ENCODE measurements at regions not wholly inside any gene's neighbourhood (a gene's known extent, or its start where the extent isn't known, plus 50 kb on each side); places are given as distances from the start of the nearest gene placed in this dataset.
"Not testable (repeated sequence)": the region's sequence is repeated elsewhere in the genome, so short reads cannot be mapped to it uniquely, and the experiment has no call there.

DNA sequence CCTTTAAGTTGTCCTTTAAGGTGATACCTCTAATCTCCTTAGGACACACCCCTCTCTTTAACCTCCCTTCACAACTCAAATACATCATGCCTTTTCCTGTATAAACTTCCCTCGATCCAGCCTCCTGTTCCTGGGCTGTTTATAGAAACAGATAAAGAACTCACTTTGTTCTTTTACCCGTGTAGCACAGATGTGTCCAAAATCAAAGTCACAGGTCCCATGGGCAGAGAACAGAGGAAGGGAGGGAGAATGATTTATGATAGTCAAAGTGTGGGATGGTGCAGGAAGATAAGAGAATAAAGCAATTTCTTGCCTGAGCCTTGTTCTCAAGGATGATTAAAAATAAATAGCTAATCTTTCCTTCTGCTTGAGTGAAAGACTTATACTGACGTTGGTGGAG is 50.3 kb upstream of the CABCOCO1 start:
- in situ Hi-C loops (cut with HindIII; ENCODE audit: low pct_ligation_motif_present, low pct_unique_long_range_greater_than_20kb, low sequenced_read_pairs), result no loop called here
- DNase-seq, result no peak

DNA sequence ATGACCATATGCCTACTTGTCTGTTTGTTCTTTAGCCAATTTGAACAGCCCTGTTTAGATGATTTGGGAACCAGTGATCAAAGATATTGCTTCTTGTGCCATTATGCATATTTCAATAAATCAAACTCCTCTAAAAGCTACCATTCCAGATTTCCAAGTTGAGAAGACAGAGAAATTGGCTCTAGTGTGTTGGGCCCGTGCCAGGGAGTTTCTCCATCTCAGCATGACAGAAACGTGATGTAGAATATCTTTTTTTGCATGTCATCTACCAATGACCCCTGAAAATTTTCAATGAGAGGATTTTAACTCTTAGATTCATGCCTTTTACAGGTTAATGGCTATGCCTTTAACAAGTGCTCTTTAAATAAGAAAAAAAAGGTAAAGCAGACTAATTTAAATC is 50.7 kb upstream of the CABCOCO1 start:
- DNase-seq, result no peak
- in situ Hi-C loops (cut with HindIII; ENCODE audit: low pct_ligation_motif_present, low pct_unique_long_range_greater_than_20kb, low sequenced_read_pairs), result no loop called here

DNA sequence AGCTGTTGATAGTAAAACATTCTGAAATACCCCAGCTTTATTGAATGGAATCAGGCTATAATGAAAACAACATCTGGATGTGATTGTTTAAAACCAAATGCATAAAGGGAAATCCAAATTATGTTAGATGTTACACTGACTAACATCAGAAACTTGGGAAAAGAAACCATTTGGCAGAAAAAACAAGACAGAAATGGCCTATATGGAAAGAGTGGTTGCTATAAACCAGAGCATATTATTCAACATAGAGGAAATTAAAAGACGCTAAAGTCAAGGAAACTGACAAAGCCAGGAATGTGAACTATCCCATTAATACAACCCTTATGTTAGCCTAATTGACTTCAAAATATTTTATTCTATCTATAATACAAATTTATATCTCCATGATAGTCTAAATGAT is 53.0 kb upstream of the CABCOCO1 start:
- in situ Hi-C loops (cut with HindIII; ENCODE audit: low pct_ligation_motif_present, low pct_unique_long_range_greater_than_20kb, low sequenced_read_pairs), result no loop called here
- DNase-seq, result no peak

DNA sequence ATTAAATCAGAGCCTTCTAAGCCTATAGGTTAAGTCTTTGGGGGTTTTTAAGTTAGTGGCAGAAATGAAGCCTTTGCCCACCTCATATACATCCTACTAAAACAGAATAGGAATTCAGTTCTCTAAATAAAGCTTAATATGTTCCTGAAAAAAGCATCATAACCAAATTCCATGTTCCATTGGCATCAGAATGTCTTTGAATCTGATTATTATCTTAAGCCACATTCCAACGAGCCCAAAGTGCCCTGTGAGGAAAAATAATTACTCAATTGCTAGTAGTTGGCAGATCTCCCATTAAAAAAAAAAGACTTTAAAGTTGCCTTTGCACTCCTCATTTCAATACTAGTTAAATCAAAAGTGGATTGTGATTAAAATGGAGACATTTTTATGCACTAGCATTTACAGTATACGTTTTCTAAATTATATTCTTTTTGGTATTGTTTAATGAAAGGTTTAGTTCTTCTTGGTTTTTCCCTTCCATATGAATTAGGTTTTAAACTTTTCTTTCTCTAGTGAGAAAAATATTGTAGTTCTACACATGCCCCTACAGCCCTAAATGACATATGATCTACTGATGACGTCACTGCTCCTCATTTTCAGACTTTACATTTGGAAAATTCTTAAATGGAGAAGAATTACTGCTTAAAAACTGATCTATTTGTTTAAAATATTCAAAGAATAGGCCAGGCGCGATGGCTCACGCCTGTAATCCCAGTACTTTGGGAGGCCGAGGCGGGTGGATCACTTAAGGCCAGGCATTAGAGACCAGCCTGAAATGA is 54.3 kb upstream of the CABCOCO1 start:
- no peak for DNase-seq
- in situ Hi-C loops (cut with HindIII; ENCODE audit: low pct_ligation_motif_present, low pct_unique_long_range_greater_than_20kb, low sequenced_read_pairs), result no loop called here

DNA sequence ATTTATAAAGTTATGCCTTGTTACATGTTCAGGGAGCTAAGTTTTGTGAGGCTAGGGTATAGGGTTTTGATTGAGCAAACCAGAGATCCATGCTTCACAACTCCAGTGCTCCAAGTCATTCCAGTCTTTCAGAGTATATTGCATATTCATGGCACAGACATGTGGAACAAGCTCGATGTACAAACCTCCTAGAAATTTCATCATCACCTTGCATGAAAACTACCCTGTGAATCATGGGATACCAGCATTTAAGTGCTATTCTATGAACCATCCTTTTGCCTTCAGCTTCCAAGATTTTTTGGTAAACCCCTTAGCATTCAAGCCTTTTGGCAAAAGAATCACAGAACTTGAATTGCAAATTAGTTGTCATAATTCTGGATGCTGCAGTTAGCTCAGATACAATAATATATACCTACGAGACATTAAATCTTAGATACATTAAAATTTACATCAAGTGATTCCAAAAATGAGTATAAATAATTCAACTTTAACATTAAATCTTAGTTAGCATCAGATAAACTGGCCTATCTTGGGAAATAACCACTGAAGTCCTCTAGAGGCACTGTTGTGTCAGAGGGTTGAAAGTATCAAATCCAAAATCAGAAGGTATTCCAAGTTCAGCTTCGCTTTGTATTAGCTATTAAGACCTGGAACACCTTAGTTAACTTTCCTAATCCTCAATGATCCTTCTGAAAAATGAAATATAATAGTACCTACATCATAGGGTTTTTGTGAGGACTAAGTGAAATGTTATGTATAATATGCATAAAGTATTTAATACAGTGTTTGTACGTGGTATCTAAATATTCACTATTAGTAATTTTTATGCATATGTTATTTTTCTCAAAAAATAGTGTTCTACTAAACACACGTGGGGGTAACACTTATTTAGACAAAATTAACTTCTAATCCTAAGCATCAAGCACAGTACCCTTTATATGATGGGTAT is 55.5 kb upstream of the CABCOCO1 start:
- DNase-seq, result peak; percentile 32
- in situ Hi-C loops (cut with HindIII; ENCODE audit: low pct_ligation_motif_present, low pct_unique_long_range_greater_than_20kb, low sequenced_read_pairs), result no loop called here

DNA sequence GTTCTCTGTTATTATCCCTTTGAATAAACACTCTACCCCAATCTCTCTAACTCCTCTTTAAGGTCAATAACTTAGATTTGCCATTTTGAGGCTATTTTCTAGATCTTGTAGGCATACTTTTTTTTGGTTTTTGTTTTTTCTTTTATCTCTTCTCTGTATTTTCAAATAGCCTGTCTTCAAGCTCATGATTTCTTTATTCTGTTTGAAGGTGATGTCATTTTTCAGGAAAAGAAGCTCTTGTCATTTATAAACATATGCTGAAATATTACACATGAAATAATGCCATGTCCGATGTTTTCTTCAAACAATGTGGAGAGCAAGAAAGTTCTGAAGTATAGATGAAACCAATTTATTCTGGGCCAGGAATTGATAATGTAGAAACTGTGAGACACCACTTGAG is 57.5 kb upstream of the CABCOCO1 start:
- in situ Hi-C loops (cut with HindIII; ENCODE audit: low pct_ligation_motif_present, low pct_unique_long_range_greater_than_20kb, low sequenced_read_pairs), result no loop called here
- DNase-seq, result no peak

DNA sequence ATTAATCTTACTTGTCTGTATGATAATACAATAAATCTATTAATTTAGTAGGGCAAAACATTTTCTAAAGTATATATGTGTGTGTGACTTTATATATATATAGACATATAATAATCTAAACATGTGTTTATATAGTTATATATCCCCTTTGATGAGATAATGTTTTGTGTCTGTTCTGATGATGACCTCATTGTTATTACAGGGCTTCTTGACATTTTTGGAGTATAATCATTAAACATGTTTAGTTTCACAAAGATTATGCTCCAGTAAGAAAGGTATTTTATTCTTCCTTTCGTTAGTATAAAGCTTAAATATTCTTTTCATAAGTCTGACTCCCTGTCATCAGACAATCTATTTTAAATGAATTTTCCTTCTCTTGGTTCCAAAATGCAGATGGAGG is 62.3 kb upstream of the CABCOCO1 start:
- in situ Hi-C loops (cut with HindIII; ENCODE audit: low pct_ligation_motif_present, low pct_unique_long_range_greater_than_20kb, low sequenced_read_pairs), result no loop called here
- DNase-seq, result no peak

DNA sequence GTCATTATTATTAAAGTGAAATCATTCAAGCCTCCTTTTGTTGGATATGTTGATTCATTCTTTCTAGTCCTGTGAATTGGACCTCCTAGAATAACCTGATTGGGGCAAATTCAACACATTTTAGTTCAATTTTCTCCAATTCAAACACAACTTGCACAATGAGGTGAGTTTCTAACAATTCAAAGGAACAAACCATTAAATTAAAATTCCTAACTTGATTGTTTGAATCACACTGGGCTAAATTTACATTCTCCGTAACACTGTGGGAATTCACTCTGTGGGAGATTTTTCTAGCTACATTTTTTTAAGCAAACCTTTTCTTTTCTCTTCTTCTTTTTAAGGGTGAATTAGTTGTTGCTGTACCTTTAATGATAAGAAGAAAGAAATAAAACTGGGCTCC is 68.3 kb upstream of the CABCOCO1 start:
- DNase-seq, result no peak
- in situ Hi-C loops (cut with HindIII; ENCODE audit: low pct_ligation_motif_present, low pct_unique_long_range_greater_than_20kb, low sequenced_read_pairs), result no loop called here

DNA sequence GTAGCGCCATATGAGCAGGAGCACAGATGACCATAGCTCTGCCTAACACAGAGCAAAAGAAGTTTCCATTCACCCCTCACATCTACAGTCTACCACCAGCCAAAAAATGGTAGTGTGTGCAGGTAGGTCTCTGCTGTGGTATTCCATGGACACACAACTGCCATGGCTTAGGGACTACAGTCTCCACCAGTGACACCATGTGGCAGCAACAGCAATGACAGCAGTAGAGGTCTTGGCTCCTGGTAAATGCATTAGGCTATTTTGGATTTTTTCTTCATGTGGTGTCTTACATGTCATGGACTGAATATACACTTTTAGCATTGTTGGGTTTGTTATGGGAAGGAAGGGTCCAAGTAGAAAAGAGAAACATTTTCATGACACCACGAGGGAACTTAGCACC is 70.1 kb upstream of the CABCOCO1 start:
- in situ Hi-C loops (cut with HindIII; ENCODE audit: low pct_ligation_motif_present, low pct_unique_long_range_greater_than_20kb, low sequenced_read_pairs), result no loop called here
- DNase-seq, result peak; percentile 16

DNA sequence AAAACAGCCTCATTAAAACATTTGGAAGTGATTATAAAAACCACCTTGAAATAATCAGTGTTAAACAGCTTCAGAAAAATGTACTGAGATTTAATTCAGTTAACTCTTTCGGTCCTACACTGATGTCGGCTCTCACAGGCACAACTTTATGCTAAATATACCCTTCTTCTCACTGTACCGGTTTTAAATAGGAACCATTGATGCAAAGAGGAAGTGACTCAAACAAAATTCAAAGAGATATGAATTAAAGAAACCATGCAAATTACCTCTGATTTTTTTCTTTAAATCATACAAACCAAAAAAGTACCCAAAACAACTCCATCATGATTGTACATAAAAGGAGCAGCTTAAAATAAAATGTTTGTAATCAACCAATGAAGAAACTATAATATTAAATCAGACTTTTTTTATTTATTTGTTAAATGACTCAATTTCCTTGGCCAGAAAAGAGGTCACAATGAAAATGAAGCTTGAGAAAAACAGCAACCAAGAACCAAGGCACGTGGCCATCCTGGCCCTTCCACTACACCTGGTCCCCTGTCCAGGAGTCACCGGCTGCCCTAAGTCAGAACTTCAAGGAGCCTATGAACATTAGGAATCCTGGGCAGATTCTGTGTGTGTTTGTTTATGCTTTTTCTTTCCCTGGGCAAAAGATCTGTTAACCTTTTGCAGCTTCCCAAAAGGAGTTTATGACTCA is 73.0 kb upstream of the CABCOCO1 start:
- in situ Hi-C loops (cut with HindIII; ENCODE audit: low pct_ligation_motif_present, low pct_unique_long_range_greater_than_20kb, low sequenced_read_pairs), result no loop called here
- no peak for DNase-seq

DNA sequence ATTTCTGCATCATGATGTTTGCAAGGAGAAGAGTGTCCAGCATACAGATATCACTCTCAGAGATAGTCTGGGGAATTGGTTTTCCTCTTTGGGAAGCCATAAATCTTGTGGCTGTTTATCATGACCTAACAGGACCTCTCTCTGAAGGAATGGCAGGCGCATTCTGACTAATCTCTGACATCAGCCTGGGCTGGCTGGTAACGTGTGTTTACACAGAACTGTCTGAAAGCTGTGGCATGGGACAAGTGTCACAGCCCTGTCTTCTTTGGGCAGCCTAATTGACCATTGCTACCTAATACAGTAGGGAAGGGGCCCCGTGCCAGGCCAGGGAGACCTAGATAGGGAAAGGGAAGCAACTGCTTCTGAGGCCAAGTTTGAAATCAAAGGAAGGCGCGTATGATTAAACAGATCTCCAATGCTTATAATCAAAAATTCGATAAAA is 73.9 kb upstream of the CABCOCO1 start:
- in situ Hi-C loops (cut with HindIII; ENCODE audit: low pct_ligation_motif_present, low pct_unique_long_range_greater_than_20kb, low sequenced_read_pairs), result no loop called here

DNA sequence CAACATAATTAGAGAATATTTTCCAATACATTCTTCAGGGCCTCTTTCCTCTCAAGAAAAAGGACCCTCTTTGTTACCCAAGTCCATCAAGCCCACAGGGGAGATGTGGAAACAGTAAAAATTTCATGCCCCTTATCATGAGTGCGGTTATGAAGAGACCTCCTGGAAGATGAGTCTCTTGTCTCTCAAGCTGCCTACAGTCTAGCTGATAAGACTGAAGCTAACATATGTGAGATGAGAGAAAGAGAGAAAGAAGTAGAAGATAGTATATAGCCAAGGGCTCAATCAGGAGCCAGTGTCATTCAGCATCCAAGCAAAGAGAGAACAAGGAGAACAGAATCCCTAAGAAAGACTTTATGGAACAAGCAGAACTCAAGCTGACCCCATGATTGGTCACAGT is 75.9 kb upstream of the CABCOCO1 start:
- no peak for DNase-seq

More for the DNA sequence above, 73.9 kb upstream of the CABCOCO1 start:
- DNase-seq, result no peak

DNA sequence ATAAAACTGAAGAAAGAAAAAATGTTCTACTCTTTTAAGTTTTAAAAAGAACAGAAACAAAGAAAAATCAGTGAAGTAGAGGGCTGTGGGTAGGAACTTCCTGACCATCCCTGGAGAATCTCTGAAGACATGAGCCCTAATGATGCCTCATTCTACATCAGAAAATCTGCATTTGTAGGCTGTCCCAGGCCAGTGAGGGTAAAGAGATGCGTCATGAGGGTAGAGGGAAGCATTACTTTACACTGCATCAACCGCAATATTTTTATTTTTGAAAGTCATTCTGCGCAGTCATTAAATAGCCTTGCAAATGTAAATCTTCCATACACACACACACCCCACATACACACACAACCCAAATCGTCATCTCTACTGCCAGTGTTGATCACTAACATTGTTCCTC is 82.1 kb upstream of the CABCOCO1 start:
- in situ Hi-C loops (cut with HindIII; ENCODE audit: low pct_ligation_motif_present, low pct_unique_long_range_greater_than_20kb, low sequenced_read_pairs), result no loop called here

More for the DNA sequence above, 75.9 kb upstream of the CABCOCO1 start:
- in situ Hi-C loops (cut with HindIII; ENCODE audit: low pct_ligation_motif_present, low pct_unique_long_range_greater_than_20kb, low sequenced_read_pairs), result no loop called here

DNA sequence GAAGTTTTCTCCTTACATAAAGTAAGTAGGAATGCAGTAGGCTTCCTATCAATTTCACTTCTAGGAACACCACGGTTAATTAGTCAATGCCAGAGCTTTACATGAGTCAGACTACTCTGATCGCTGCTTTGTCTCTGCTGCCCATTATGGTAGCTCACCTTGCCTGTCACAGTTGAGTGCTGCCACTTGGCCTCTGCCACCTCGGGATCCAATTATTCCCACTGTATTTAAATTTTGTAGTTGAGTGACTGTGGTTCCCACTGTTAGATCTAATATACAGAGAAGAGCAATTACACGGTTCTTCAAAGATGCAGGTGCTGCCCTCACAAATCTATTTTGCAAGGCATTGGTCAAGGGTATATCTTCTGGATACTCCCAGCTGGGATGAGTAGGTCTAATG is 92.5 kb upstream of the CABCOCO1 start:
- in situ Hi-C loops (cut with HindIII; ENCODE audit: low pct_ligation_motif_present, low pct_unique_long_range_greater_than_20kb, low sequenced_read_pairs); DNase-seq: not testable (repeated sequence)

More for the DNA sequence above, 82.1 kb upstream of the CABCOCO1 start:
- DNase-seq, result no peak

DNA sequence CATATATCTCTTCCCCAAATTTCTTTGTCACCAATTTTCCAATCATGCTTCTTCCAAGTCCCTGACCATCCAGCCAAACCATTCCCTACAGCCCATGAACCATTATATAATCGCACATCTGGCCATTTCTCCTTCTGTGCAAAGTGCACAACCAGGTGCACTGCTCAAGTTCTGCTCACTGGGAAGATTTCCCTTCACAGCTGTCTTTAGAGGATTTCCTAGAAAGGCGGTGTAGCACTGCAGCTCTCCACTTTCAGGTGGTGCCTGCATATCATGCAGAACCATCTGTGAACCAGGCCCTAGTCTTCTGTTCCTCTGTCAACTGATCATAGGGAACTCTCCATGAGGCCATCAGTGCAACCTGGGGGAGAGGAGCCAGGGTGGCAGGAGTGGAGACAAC is 95.0 kb upstream of the CABCOCO1 start:
- DNase-seq, result no peak
- in situ Hi-C loops (cut with HindIII; ENCODE audit: low pct_ligation_motif_present, low pct_unique_long_range_greater_than_20kb, low sequenced_read_pairs), result no loop called here

DNA sequence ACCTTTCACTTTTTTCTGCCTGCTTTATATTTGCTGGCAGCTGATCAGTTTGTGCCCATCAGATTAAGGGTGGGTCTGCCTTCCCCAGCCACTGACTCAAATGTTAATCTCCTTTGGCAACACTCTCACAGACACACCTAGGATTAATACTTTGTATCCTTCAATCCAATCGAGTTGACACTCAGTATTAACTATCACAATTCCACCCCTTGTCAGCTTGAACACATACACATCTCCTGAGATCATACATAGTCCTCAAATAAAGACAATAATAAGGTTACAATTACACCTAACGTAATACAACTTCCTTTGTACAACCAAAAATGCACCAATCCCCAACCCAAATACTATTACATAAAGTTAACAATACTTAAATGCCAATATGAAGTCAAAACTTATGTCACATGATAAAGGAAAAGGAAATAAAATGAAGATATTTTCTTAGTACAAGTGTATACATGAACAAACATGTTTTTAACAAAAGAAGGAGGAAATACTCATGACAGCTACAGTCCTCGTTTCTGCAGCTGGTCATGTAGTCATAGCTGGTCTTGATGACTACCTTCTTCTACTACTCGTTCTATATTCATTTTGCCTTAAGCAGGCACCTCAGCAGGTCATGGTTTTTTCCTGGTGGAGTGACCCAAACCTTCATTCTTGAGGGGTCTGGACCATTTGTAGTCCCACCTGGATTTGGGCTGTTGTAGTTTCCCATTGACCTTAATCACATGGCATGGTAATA is 96.7 kb upstream of the CABCOCO1 start:
- in situ Hi-C loops (cut with HindIII; ENCODE audit: low pct_ligation_motif_present, low pct_unique_long_range_greater_than_20kb, low sequenced_read_pairs), result no loop called here
- DNase-seq, result no peak

DNA sequence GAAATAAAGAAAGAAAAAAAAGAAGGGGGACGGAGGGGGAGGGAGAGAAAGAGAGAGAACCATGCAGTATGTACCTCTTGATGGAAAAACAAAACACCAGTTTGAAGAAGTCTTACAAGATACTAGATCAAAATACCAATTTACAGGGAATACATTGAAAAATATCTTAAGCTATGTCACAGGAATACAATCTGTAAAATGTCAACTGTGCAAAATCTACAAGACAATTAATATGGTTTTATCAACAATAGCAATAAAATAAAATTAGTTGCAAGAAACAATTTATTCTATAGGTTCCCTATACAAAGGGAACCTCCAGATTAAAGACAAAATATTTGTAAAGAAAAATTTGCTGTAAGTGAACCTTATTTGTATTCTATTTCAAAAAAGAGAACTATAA is 98.3 kb upstream of the CABCOCO1 start:
- DNase-seq, result no peak
- in situ Hi-C loops (cut with HindIII; ENCODE audit: low pct_ligation_motif_present, low pct_unique_long_range_greater_than_20kb, low sequenced_read_pairs), result no loop called here

DNA sequence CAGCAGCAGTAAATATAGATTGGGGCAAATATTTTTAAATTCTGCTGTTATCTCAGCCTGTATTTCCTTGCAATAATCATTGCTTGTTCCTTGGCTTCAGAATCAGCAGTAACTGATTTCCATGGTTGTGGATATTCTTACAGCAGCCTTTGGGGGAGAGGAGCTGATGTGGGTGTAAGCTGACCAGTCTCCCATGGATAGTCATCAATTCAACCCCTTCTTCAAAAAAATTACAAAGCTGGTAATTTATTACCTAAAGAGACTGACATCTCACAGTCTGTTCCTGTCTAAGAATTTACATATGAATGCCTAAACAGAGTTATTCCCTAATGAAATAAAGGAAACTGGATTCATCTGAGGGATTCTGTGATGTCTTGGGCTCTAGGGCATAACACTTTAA is 103.1 kb upstream of the CABCOCO1 start:
- DNase-seq, result no peak
- in situ Hi-C loops (cut with HindIII; ENCODE audit: low pct_ligation_motif_present, low pct_unique_long_range_greater_than_20kb, low sequenced_read_pairs), result no loop called here
